ENCODE measurements at regions not wholly inside any gene's neighbourhood (a gene's known extent, or its start where the extent isn't known, plus 50 kb on each side); places are given as distances from the start of the nearest gene placed in this dataset.

DNA sequence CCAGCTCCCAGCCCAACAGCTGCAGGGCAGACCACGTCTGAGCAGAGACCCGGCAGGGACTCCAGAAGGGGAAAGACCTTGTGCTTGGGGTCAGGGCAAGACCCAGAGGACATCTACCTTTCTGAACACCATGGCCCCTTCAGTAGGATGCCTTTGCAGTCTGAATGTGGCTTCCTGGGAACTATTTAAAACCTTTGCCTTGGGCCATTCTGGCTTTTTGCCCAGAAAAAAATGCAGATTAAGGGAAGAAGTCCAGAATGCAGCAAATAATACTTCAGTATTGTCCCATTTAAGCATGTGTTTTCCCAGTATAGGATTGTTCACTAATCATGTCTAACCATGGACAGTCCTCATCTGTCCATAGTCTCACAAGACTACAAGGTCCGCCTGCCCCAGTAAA lies 67.5 kb upstream of the ERCC6L2 start:
- TF ChIP-seq, protein P1, sequence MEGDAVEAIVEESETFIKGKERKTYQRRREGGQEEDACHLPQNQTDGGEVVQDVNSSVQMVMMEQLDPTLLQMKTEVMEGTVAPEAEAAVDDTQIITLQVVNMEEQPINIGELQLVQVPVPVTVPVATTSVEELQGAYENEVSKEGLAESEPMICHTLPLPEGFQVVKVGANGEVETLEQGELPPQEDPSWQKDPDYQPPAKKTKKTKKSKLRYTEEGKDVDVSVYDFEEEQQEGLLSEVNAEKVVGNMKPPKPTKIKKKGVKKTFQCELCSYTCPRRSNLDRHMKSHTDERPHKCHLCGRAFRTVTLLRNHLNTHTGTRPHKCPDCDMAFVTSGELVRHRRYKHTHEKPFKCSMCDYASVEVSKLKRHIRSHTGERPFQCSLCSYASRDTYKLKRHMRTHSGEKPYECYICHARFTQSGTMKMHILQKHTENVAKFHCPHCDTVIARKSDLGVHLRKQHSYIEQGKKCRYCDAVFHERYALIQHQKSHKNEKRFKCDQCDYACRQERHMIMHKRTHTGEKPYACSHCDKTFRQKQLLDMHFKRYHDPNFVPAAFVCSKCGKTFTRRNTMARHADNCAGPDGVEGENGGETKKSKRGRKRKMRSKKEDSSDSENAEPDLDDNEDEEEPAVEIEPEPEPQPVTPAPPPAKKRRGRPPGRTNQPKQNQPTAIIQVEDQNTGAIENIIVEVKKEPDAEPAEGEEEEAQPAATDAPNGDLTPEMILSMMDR (IDR thresholded peaks at IDR 0.05): no peak
- no peak for TF ChIP-seq POLR2A (IDR thresholded peaks at IDR 0.05)
